Activated naive CD4-positive, alpha-beta T cell treated with anti-CD3 and anti-CD28 coated beads, Interleukin-2, amount 50 U/mL, for 24 hours (primary cell): ENCODE measurements at regions not wholly inside any gene's neighbourhood (a gene's known extent, or its start where the extent isn't known, plus 50 kb on each side); places are given as distances from the start of the nearest gene placed in this dataset.

Source experiments
- H3K27ac Mint-ChIP-seq: one replicate; pipeline ENCODE4 v1.8.0; 2021; ENCODE audit warnings: mild to moderate bottlenecking, mixed read lengths
- H3K27me3 Mint-ChIP-seq: one replicate; pipeline ENCODE4 v1.8.0; 2021; ENCODE audit warnings: mixed read lengths
- H3K36me3 Mint-ChIP-seq: one replicate; pipeline ENCODE4 v1.8.0; 2021; ENCODE audit warnings: mixed read lengths
- H3K4me1 Mint-ChIP-seq: one replicate; pipeline ENCODE4 v1.8.0; 2021; ENCODE audit warnings: mixed read lengths
- H3K4me3 Mint-ChIP-seq: one replicate; pipeline ENCODE4 v1.8.0; 2021; ENCODE audit warnings: mild to moderate bottlenecking, mixed read lengths
- H3K9me3 Mint-ChIP-seq: one replicate; pipeline ENCODE4 v1.8.0; 2021; ENCODE audit warnings: mixed read lengths

DNA sequence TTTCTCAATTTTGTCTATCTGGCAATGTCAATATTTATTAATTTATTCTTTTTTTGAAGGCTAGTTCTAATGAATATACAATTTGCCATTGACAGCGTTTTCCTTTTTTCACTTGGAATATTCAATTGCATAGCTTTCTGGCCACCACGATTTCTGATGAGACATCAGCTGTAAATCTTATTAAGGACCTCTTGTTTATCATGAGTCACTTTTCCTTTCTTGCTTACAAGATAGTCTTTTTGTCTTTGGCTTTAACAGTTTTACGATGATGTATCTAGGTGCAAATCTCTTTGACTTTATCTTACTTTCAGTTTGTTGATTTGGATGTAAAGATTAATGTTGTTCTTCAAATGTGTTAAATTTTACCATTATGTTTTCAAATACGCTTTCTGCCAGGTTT is 991.6 kb upstream of the SLC10A2 start:
- no peak overlapping the region for H3K27ac Mint-ChIP-seq
- no peak overlapping the region for H3K4me3 Mint-ChIP-seq
- H3K4me1 Mint-ChIP-seq, result no peaks in the 10 kb centered on the region
- peaks cover 5% of the 10 kb centered on the region for H3K9me3 Mint-ChIP-seq
- H3K36me3 Mint-ChIP-seq, result no peaks in the 10 kb centered on the region
- no peaks in the 10 kb centered on the region for H3K27me3 Mint-ChIP-seq

- no peak overlapping the region for H3K27ac Mint-ChIP-seq
- H3K9me3 Mint-ChIP-seq, result peaks cover 6% of the 10 kb centered on the region
- H3K27me3 Mint-ChIP-seq, result no peaks in the 10 kb centered on the region
- no peaks in the 10 kb centered on the region for H3K4me1 Mint-ChIP-seq
- no peak overlapping the region for H3K4me3 Mint-ChIP-seq
- H3K36me3 Mint-ChIP-seq, result no peaks in the 10 kb centered on the region
Observed at GRCh38 chr13:104045907-104046306, 979.7 kb upstream of the SLC10A2 start.

DNA sequence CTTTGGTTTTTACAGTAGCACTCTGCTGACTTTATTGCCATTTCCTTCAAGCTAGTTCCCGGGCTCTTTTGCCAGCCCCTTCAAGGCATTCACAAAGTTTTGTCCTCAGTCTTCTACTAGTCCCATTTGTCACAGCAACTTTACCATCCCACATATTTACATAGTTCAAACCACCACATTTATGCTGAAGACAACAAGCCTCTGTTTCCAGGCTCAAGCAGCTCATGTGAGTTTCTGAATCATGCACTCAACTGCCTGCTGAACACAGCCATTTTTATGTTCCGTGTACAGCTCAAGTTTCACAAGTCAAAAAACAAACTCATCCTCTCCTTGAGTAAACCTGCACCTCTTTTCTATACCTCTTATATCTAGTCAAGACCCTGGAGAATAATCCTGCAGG is 977.0 kb upstream of the SLC10A2 start:
- peaks cover 6% of the 10 kb centered on the region for H3K9me3 Mint-ChIP-seq
- H3K27me3 Mint-ChIP-seq, result no peaks in the 10 kb centered on the region
- no peaks in the 10 kb centered on the region for H3K4me1 Mint-ChIP-seq
- no peak overlapping the region for H3K27ac Mint-ChIP-seq
- no peak overlapping the region for H3K4me3 Mint-ChIP-seq
- H3K36me3 Mint-ChIP-seq, result no peaks in the 10 kb centered on the region

- Mint-ChIP-seq H3K27ac (no peak overlapping the region), H3K27me3 (no peaks in the 10 kb centered on the region), H3K4me3 (no peak overlapping the region), H3K9me3 (no peaks in the 10 kb centered on the region), H3K4me1 (no peaks in the 10 kb centered on the region), H3K36me3 (no peaks in the 10 kb centered on the region)
Observed at GRCh38 chr13:104034891-104035290, 968.7 kb upstream of the SLC10A2 start.

- H3K9me3 Mint-ChIP-seq, result peaks cover 11% of the 10 kb centered on the region
- H3K27ac Mint-ChIP-seq, result no peak overlapping the region
- no peaks in the 10 kb centered on the region for H3K27me3 Mint-ChIP-seq
- H3K36me3 Mint-ChIP-seq, result no peaks in the 10 kb centered on the region
- H3K4me3 Mint-ChIP-seq, result no peak overlapping the region
- no peaks in the 10 kb centered on the region for H3K4me1 Mint-ChIP-seq
Observed at GRCh38 chr13:104025303-104025702, 959.1 kb upstream of the SLC10A2 start.

DNA sequence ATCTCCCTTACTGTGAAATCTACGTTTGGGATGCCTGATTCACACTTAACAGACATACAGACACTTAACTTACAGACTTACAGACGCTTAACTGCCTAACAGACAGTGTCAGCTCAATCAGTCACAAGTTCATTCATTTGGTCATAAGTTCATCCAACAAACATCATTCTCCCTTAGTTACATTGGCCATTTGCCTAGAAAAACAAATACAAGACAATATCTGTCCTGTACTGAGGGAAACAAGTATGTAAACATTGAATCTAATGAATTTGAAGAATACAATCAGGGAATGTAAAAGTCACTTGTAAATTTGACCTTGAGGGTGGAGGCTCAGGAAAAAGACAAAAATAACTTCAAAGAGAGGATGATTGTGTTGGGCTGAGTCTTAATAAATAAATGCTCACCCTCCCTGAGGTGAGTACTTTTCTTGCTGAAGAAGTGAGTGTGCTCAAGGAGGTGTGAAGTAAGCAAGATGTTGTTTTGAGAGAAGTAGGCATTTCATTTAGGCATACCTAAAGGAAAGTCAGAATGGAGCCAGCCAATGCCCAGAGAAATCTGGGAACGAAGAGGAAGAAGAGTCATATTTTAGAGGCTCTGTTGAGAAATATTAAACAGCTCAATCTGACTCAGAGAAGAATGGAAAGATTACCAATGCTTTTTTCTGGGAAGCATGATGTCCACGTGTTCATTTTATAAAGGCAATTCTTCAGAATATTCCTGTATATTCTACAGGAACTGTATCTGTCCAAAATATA is 958.4 kb upstream of the SLC10A2 start:
- Mint-ChIP-seq H3K4me1 (no peaks in the 10 kb centered on the region), H3K9me3 (peaks cover 11% of the 10 kb centered on the region), H3K27me3 (no peaks in the 10 kb centered on the region), H3K27ac (no peak overlapping the region), H3K36me3 (no peaks in the 10 kb centered on the region), H3K4me3 (no peak overlapping the region)

- H3K36me3 Mint-ChIP-seq, result no peaks in the 10 kb centered on the region
- H3K27me3 Mint-ChIP-seq, result no peaks in the 10 kb centered on the region
- H3K4me3 Mint-ChIP-seq, result no peak overlapping the region
- no peaks in the 10 kb centered on the region for H3K4me1 Mint-ChIP-seq
- peaks cover 9% of the 10 kb centered on the region for H3K9me3 Mint-ChIP-seq
- no peak overlapping the region for H3K27ac Mint-ChIP-seq
Observed at GRCh38 chr13:104021806-104022397, 955.7 kb upstream of the SLC10A2 start.

GRCh38 chr13:104017317-104017716 is 951.1 kb upstream of the SLC10A2 start:
- H3K4me1 Mint-ChIP-seq, result no peaks in the 10 kb centered on the region
- no peaks in the 10 kb centered on the region for H3K27me3 Mint-ChIP-seq
- no peak overlapping the region for H3K27ac Mint-ChIP-seq
- no peaks in the 10 kb centered on the region for H3K36me3 Mint-ChIP-seq
- H3K9me3 Mint-ChIP-seq, result peaks cover 5% of the 10 kb centered on the region
- H3K4me3 Mint-ChIP-seq, result no peak overlapping the region

- Mint-ChIP-seq H3K9me3 (peaks cover 5% of the 10 kb centered on the region), H3K4me1 (no peaks in the 10 kb centered on the region), H3K4me3 (no peak overlapping the region), H3K36me3 (no peaks in the 10 kb centered on the region), H3K27ac (no peak overlapping the region), H3K27me3 (no peaks in the 10 kb centered on the region)
Observed at GRCh38 chr13:104015646-104016396, 949.6 kb upstream of the SLC10A2 start.

GRCh38 chr13:104014803-104015645 is 948.8 kb upstream of the SLC10A2 start:
- H3K36me3 Mint-ChIP-seq, result no peaks in the 10 kb centered on the region
- H3K27me3 Mint-ChIP-seq, result no peaks in the 10 kb centered on the region
- no peak overlapping the region for H3K27ac Mint-ChIP-seq
- H3K4me1 Mint-ChIP-seq, result no peaks in the 10 kb centered on the region
- H3K4me3 Mint-ChIP-seq, result no peak overlapping the region
- peaks cover 5% of the 10 kb centered on the region for H3K9me3 Mint-ChIP-seq

DNA sequence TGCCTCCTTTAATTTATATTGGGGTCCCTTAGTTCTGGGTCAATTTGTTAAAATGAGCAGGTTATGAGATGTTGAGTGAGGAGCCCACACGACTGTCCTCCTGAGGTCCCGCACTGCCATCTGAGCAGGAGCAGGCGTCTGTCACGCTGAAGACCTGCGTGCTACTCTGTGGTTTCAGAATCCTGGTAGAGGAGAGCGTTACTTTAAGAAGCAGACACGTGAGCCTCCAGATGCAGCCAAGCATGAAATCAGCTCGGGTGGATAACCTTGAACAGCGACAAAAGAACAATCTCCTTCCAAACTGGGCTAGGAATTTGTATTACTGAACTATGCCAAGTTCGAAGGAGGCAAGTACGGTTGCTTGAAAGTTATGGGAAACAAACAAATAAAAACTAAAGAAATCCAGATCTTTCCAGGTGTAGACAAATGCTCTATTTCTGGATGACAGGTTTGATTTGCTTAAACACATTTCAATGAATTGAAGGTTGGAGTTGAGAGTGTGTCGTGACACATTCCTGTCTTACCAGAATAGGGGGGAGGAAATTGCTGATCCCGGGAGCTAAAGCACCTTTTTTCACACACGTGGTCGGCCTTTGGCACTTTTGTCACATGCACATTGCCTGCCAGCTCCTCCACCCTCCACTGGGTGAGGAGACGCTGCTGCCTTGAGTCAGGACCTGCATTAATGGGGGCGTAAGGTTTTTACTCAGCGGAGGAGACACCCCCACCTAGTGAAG is 945.5 kb upstream of the SLC10A2 start:
- Mint-ChIP-seq H3K4me1 (no peaks in the 10 kb centered on the region), H3K9me3 (no peaks in the 10 kb centered on the region), H3K36me3 (no peaks in the 10 kb centered on the region), H3K27ac (no peak overlapping the region), H3K27me3 (no peaks in the 10 kb centered on the region), H3K4me3 (no peak overlapping the region)

DNA sequence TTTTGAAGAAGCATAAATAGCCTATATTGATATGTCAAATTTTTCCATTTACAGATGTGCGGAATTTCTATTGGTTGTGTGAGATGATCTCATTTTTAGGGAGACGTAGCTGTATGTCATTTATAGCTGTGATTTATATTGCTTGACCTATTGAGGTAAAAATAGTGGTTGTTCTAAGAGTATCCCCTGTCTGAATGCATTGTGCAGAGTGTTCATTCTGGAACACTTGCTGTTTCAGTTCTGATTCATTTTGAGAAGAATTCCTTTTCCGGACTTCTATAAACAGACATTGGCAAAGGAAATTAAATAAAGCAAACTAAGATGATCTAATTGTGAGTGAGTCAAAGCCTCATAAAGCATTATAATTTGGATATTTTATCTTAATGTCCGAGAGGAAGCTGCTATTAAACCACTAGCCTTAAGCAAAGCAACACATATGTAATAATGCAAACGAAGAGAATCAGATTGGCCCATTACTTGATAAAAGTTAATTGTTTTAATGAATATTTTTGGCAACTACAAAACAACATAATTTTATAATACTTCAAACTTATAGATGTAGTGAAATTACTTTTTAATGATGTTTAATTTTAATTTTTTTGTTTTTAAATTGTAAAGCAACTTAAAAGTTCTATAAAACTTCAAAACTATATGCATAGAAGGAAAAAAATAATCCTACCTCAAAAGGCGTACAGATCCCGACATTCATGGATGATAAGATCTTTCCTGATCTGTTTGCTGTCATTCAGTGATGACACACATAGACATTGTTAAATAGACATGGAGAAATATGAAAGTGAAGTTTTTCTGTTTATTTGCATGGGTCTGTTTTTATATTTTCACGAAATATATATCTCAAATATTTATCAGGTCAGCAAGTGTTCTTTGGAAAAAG is 942.6 kb upstream of the SLC10A2 start:
- Mint-ChIP-seq H3K27ac (no peak overlapping the region), H3K27me3 (no peaks in the 10 kb centered on the region), H3K9me3 (no peaks in the 10 kb centered on the region), H3K36me3 (no peaks in the 10 kb centered on the region), H3K4me1 (no peaks in the 10 kb centered on the region), H3K4me3 (no peak overlapping the region)

DNA sequence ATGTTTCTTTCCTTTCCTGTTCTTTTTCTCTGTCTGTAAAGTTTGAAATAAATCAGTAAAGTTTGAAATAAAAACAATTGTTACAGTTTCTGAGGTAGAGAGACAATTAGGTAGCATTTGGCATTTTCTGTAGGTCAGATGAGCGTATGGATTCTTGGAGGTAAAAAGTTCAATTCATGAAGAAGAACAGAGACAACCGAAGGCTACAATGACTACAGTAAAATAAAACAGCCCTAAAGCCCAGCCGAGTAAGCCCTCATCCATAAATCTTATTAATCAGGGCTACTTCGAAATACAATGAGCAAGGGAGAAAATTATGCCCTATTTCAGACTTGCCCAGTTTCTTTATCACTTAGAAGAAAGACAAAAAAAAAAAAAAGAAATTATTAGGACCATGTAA is 941.9 kb upstream of the SLC10A2 start:
- no peak overlapping the region for H3K27ac Mint-ChIP-seq
- H3K4me3 Mint-ChIP-seq, result no peak overlapping the region
- H3K9me3 Mint-ChIP-seq, result no peaks in the 10 kb centered on the region
- H3K27me3 Mint-ChIP-seq, result no peaks in the 10 kb centered on the region
- no peaks in the 10 kb centered on the region for H3K4me1 Mint-ChIP-seq
- H3K36me3 Mint-ChIP-seq, result no peaks in the 10 kb centered on the region

DNA sequence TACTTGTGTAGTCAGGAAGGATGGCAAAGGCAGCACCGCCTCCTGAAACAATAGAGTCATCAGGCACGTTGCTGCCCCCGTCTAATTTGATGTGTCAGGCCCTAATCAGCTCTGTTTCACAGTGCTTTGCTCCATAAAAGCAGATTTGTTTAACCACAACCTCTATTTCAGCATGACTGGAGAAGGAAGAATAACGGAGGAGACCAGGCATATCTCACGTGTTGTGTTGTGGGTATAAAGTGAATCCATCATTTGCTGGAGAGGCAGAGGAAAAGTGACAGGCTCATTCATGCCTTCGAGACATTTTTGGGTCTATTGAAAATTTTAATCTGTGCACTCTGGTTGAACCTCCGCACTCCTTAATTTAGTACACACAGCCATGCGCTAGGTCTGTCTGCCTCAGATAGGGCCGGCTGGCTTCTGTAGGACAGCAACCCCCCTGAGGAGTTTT is 940.4 kb upstream of the SLC10A2 start:
- no peaks in the 10 kb centered on the region for H3K4me1 Mint-ChIP-seq
- no peaks in the 10 kb centered on the region for H3K36me3 Mint-ChIP-seq
- H3K27me3 Mint-ChIP-seq, result no peaks in the 10 kb centered on the region
- no peak overlapping the region for H3K27ac Mint-ChIP-seq
- H3K4me3 Mint-ChIP-seq, result no peak overlapping the region
- no peaks in the 10 kb centered on the region for H3K9me3 Mint-ChIP-seq
